HEK293 (cell line): ENCODE measurements at regions not wholly inside any gene's neighbourhood (a gene's known extent, or its start where the extent isn't known, plus 50 kb on each side); places are given as distances from the start of the nearest gene placed in this dataset.

ENCODE experiments used
- CTCF ChIA-PET: fragments of 350-600 bp; formaldehyde crosslinking; extraction: SDS; loops from one replicate; lab custom pipeline; 2021; ENCODE audit warnings: antibody characterized with exemption; lab: Yijun Ruan, JAX
- POLR2A ChIA-PET: fragments of 300-600 bp; formaldehyde crosslinking; extraction: SDS; loops from one replicate; lab custom pipeline; 2020; ENCODE audit warnings: antibody characterized with exemption, inconsistent platforms; lab: Yijun Ruan, JAX
- H3K27ac ChIP-seq: fragments of 200-500 bp; sonication (Bioruptor generic); 2 replicates; pipeline ENCODE4 v1.5.1; 2014; ENCODE audit warnings: low read depth, low read length, control low read depth, inconsistent platforms; ENCODE audit errors: extremely low read depth
- H3K36me3 ChIP-seq, 2 experiments: fragments of 200-500 bp in 1 of 2; sonication (Bioruptor generic) in 1 of 2; 1 replicate in 1 of 2; 2 replicates in 1 of 2; pipeline ENCODE4 v1.5.1; 2014 to 2017; ENCODE audit warnings: inconsistent platforms in 2 of 2, low read length in 2 of 2; ENCODE audit not compliant: control insufficient read depth in 2 of 2, insufficient read depth in 1 of 2
- H3K4me1 ChIP-seq: fragments of 200-500 bp; sonication (Bioruptor generic); 2 replicates; pipeline ENCODE4 v1.5.1; 2014; ENCODE audit warnings: mild to moderate bottlenecking, low read length, inconsistent platforms; ENCODE audit not compliant: control insufficient read depth, insufficient read depth
- H3K4me3 ChIP-seq: 2 replicates; pipeline ENCODE4 v1.5.1; 2011; ENCODE audit warnings: low read depth, mild to moderate bottlenecking, control low read depth, low read length, moderate library complexity
- H3K9me3 ChIP-seq: fragments of 200-500 bp; sonication (Bioruptor generic); 2 replicates; pipeline ENCODE4 v1.5.1; 2014; ENCODE audit warnings: low read depth, low read length, inconsistent platforms; ENCODE audit not compliant: control insufficient read depth, insufficient read depth
- BCL11A ChIP-seq: fragments of 450-650 bp; formaldehyde crosslinking; IDR thresholded peaks from 2 replicates; pipeline ENCODE4 v1.5.1; 2016; ENCODE audit warnings: low read depth, missing biosample characterization, missing genetic modification characterization
- EGR2 ChIP-seq: fragments of 450-650 bp; formaldehyde crosslinking; IDR thresholded peaks from 2 replicates; pipeline ENCODE4 v1.5.1; 2016; ENCODE audit warnings: low read depth, missing biosample characterization, missing genetic modification characterization
- OSR2 ChIP-seq: fragments of 450-650 bp; formaldehyde crosslinking; IDR thresholded peaks from 2 replicates; pipeline ENCODE4 v1.5.1; 2016; ENCODE audit warnings: missing biosample characterization, missing genetic modification characterization
- PRDM2 ChIP-seq: fragments of 450-650 bp; formaldehyde crosslinking; IDR thresholded peaks from 2 replicates; pipeline ENCODE4 v1.5.1; 2016; ENCODE audit warnings: missing biosample characterization, missing genetic modification characterization, borderline replicate concordance
- ZFHX2 ChIP-seq: fragments of 450-650 bp; formaldehyde crosslinking; conservative IDR thresholded peaks from 2 replicates; pipeline ENCODE4 v1.5.1; 2016; ENCODE audit warnings: missing biosample characterization, missing genetic modification characterization
- ZNF132 ChIP-seq: fragments of 450-650 bp; formaldehyde crosslinking; IDR thresholded peaks from 2 replicates; pipeline ENCODE4 v1.5.1; 2017; ENCODE audit warnings: missing biosample characterization, missing genetic modification characterization, borderline replicate concordance
- ZNF169 ChIP-seq: fragments of 450-650 bp; formaldehyde crosslinking; IDR thresholded peaks from 2 replicates; pipeline ENCODE4 v1.5.1; 2016; ENCODE audit warnings: missing biosample characterization, missing genetic modification characterization
- ZNF19 ChIP-seq: fragments of 450-650 bp; formaldehyde crosslinking; IDR thresholded peaks from 2 replicates; pipeline ENCODE4; 2016; ENCODE audit warnings: missing biosample characterization, missing genetic modification characterization, low read depth
- ZNF2 ChIP-seq: fragments of 450-650 bp; formaldehyde crosslinking; IDR thresholded peaks from 2 replicates; pipeline ENCODE4 v1.5.1; 2016; ENCODE audit warnings: missing biosample characterization, missing genetic modification characterization
- ZNF23 ChIP-seq: fragments of 450-650 bp; formaldehyde crosslinking; IDR thresholded peaks from 2 replicates; pipeline ENCODE4 v1.5.1; 2016; ENCODE audit warnings: missing biosample characterization, missing genetic modification characterization, borderline replicate concordance
- ZNF626 ChIP-seq: fragments of 450-650 bp; sonication (Bioruptor Pico); formaldehyde crosslinking; IDR thresholded peaks from 2 replicates; pipeline ENCODE4 v1.5.1; 2018; ENCODE audit warnings: missing biosample characterization, missing genetic modification characterization, inconsistent platforms
- ZNF747 ChIP-seq: fragments of 450-650 bp; formaldehyde crosslinking; IDR thresholded peaks from 2 replicates; pipeline ENCODE4 v1.5.1; 2016; ENCODE audit warnings: missing biosample characterization, missing genetic modification characterization
- TF ChIP-seq, protein P1 (sequence below): fragments of 450-650 bp; formaldehyde crosslinking; IDR thresholded peaks from 2 replicates; pipeline ENCODE4 v1.5.1; 2016; ENCODE audit warnings: missing biosample characterization, missing genetic modification characterization

- ChIA-PET POLR2A (no interaction called here), CTCF (interaction anchor here (1.0 to 1.7 kb wide), 3 partner anchors 55 to 316 kb away, joined by 3 to 7 read pairs (median 5); no protein-coding TSS in a partner anchor)
- H3K4me3 ChIP-seq, result no peak overlapping the region
- H3K9me3 ChIP-seq, result no peaks in the 10 kb centered on the region
- no peak overlapping the region for H3K27ac ChIP-seq
- TF ChIP-seq EGR2 (tag by site-specific recombination) (peak; percentile 73; the same call in 1 of the 2 replicates), ZFHX2 (peak; percentile 63), PRDM2 (no peak)
- H3K4me1 ChIP-seq, result no peaks in the 10 kb centered on the region
- H3K36me3 ChIP-seq, result no peaks in the 10 kb centered on the region
These were observed 365.9 kb downstream of the ZNF536 start for GRCh38 chr19:30738047-30738446.

- TF ChIP-seq BCL11A (tag by site-specific recombination), result no peak
- no peak for TF ChIP-seq ZNF23 (tag by site-specific recombination)
- no peak for TF ChIP-seq ZNF169 (tag by site-specific recombination)
- TF ChIP-seq ZNF2 (tag by site-specific recombination), result no peak
- no peak for TF ChIP-seq ZNF132 (tag by site-specific recombination)
- ChIA-PET POLR2A (no interaction called here), CTCF (interaction anchor here (0.7 to 1.3 kb wide), 4 partner anchors 8 to 1864 kb away, joined by 3 read pairs; no protein-coding TSS in a partner anchor)
- Histone ChIP-seq H3K4me1 (no peaks in the 10 kb centered on the region), H3K36me3 (no peaks in the 10 kb centered on the region), H3K4me3 (no peak overlapping the region), H3K9me3 (no peaks in the 10 kb centered on the region), H3K27ac (no peak overlapping the region)
These were observed 362.5 kb downstream of the ZNF536 start for GRCh38 chr19:30734669-30735068.

- Histone ChIP-seq H3K36me3 (no peaks in the 10 kb centered on the region), H3K9me3 (no peaks in the 10 kb centered on the region), H3K4me3 (no peak overlapping the region), H3K4me1 (no peaks in the 10 kb centered on the region), H3K27ac (no peak overlapping the region)
- TF ChIP-seq ZNF626, result no peak
- TF ChIP-seq ZNF2 (tag by site-specific recombination), result no peak
- TF ChIP-seq ZNF747 (tag by site-specific recombination), result no peak
- TF ChIP-seq ZNF19 (tag by site-specific recombination), result no peak
- TF ChIP-seq, protein P1, sequence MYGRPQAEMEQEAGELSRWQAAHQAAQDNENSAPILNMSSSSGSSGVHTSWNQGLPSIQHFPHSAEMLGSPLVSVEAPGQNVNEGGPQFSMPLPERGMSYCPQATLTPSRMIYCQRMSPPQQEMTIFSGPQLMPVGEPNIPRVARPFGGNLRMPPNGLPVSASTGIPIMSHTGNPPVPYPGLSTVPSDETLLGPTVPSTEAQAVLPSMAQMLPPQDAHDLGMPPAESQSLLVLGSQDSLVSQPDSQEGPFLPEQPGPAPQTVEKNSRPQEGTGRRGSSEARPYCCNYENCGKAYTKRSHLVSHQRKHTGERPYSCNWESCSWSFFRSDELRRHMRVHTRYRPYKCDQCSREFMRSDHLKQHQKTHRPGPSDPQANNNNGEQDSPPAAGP (tag by site-specific recombination), result no peak
- no peak for TF ChIP-seq OSR2 (tag by site-specific recombination)
- ChIA-PET CTCF (interaction anchor here (0.5 to 1.3 kb wide), 5 partner anchors 9 to 1864 kb away, joined by 3 read pairs; no protein-coding TSS in a partner anchor), POLR2A (no interaction called here)
These were observed 361.8 kb downstream of the ZNF536 start for GRCh38 chr19:30733826-30734550.
